GM23248 (cell line): ENCODE measurements at regions not wholly inside any gene's neighbourhood (a gene's known extent, or its start where the extent isn't known, plus 50 kb on each side); places are given as distances from the start of the nearest gene placed in this dataset.

Source experiments
- DNase-seq: peaks from one replicate; pipeline ENCODE4 v3.0.0-alpha.2; 2015
- H2AFZ ChIP-seq: fragments of 200-600 bp; sonication (generic); 2 replicates; pipeline ENCODE4 v1.6.1; 2016; ENCODE audit warnings: antibody characterized with exemption
- H3F3A ChIP-seq: fragments of 200-600 bp; sonication (generic); 2 replicates; pipeline ENCODE4 v1.6.1; 2016; ENCODE audit warnings: mild to moderate bottlenecking, antibody characterized with exemption, mixed run types; ENCODE audit not compliant: insufficient read depth
- H3K27ac ChIP-seq: fragments of 200-600 bp; sonication (generic); 2 replicates; pipeline ENCODE4 v1.5.1; 2016; ENCODE audit warnings: mild to moderate bottlenecking
- H3K27me3 ChIP-seq: fragments of 200-600 bp; sonication (generic); replicated peaks from 2 replicates; pipeline ENCODE4 v1.6.1; 2016; ENCODE audit warnings: mild to moderate bottlenecking; ENCODE audit not compliant: insufficient read depth
- H3K36me3 ChIP-seq: fragments of 200-600 bp; sonication (generic); 2 replicates; pipeline ENCODE4 v1.6.1; 2016; ENCODE audit warnings: low read depth, mild to moderate bottlenecking
- H3K4me1 ChIP-seq: fragments of 200-600 bp; sonication (generic); 2 replicates; pipeline ENCODE4 v1.6.1; 2016; ENCODE audit warnings: mild to moderate bottlenecking; ENCODE audit not compliant: insufficient read depth
- H3K4me2 ChIP-seq: fragments of 200-600 bp; sonication (generic); one replicate; pipeline ENCODE4 v1.6.1; 2016; ENCODE audit warnings: mild to moderate bottlenecking; ENCODE audit not compliant: unreplicated experiment
- H3K4me3 ChIP-seq: fragments of 200-600 bp; sonication (generic); 2 replicates; pipeline ENCODE4 v1.5.1; 2016; ENCODE audit warnings: mild to moderate bottlenecking
- H3K79me2 ChIP-seq: fragments of 200-600 bp; sonication (generic); 2 replicates; pipeline ENCODE4 v1.6.1; 2016; ENCODE audit warnings: mild to moderate bottlenecking; ENCODE audit not compliant: insufficient read depth
- H3K9ac ChIP-seq: fragments of 200-600 bp; sonication (generic); 2 replicates; pipeline ENCODE4 v1.6.1; 2016; ENCODE audit warnings: mild to moderate bottlenecking
- H3K9me2 ChIP-seq: fragments of 200-600 bp; sonication (generic); 2 replicates; pipeline ENCODE4 v1.6.1; 2016; ENCODE audit warnings: mixed run types, mild to moderate bottlenecking, moderate library complexity; ENCODE audit not compliant: insufficient read depth
- H3K9me3 ChIP-seq: fragments of 200-600 bp; sonication (generic); one replicate; pipeline ENCODE4 v1.6.1; 2017; ENCODE audit warnings: low read depth
- H4K20me1 ChIP-seq: fragments of 200-600 bp; sonication (generic); 2 replicates; pipeline ENCODE4 v1.6.0; 2016; ENCODE audit not compliant: insufficient read depth
- EZH2 ChIP-seq: fragments of 200-600 bp; sonication (generic); IDR thresholded peaks from 2 replicates; pipeline ENCODE4 v1.6.1; 2018; ENCODE audit warnings: antibody characterized with exemption, mild to moderate bottlenecking; ENCODE audit not compliant: insufficient read depth, poor library complexity, severe bottlenecking
- EZH2phosphoT487 ChIP-seq: fragments of 200-600 bp; sonication (generic); IDR thresholded peaks from 2 replicates; pipeline ENCODE4 v1.6.1; 2018; ENCODE audit warnings: antibody characterized with exemption, moderate library complexity, mild to moderate bottlenecking, low read depth; ENCODE audit not compliant: insufficient read depth
- WGBS, 2 experiments: methylation state at CpG; one replicate each; pipeline ENCODE4 v1.1.6; 2015 to 2017; ENCODE audit warnings: low lambda C conversion rate in 2 of 2, low coverage in 1 of 2; ENCODE audit errors: missing lambda C conversion rate in 2 of 2; 5-methylcytosine and 5-hydroxymethylcytosine counted together
- in situ Hi-C: fragments of 300-500 bp; cut with MboI; formaldehyde crosslinking; loops from 2 replicates; pipeline ENCODE4 v1.15.0; 2020

GRCh38 chr16:79361132-79361751, 239.3 kb downstream of the MAF start:
- H3K4me2 ChIP-seq = no peak overlapping the region
- in situ Hi-C loops = no loop called here
- H3K27me3 ChIP-seq = no peaks in the 10 kb centered on the region
- H3F3A ChIP-seq = no peaks in the 10 kb centered on the region
- no peak overlapping the region for H2AFZ ChIP-seq
- H3K36me3 ChIP-seq = no peaks in the 10 kb centered on the region
- no peaks in the 10 kb centered on the region for H3K79me2 ChIP-seq
- H3K4me1 ChIP-seq = no peaks in the 10 kb centered on the region
- TF ChIP-seq EZH2 (no peak), EZH2phosphoT487 (no peak)
- no peaks in the 10 kb centered on the region for H3K9me2 ChIP-seq
- no peak for DNase-seq
- no peak overlapping the region for H3K4me3 ChIP-seq
- H3K9me3 ChIP-seq = no peaks in the 10 kb centered on the region
- no peaks in the 10 kb centered on the region for H4K20me1 ChIP-seq
- no peak overlapping the region for H3K9ac ChIP-seq
- no peak overlapping the region for H3K27ac ChIP-seq
- WGBS, 2 experiments = 73 to 78% methylated on average over 6 of the region's 6 CpGs

GRCh38 chr16:79360267-79360666, 240.3 kb downstream of the MAF start:
- H3F3A ChIP-seq = no peaks in the 10 kb centered on the region
- H3K4me3 ChIP-seq = no peak overlapping the region
- 52 to 53% methylated on average over 2 of the region's 2 CpGs for WGBS, 2 experiments
- H3K9me3 ChIP-seq = no peaks in the 10 kb centered on the region
- no peaks in the 10 kb centered on the region for H3K9me2 ChIP-seq
- no peaks in the 10 kb centered on the region for H3K36me3 ChIP-seq
- no peaks in the 10 kb centered on the region for H3K79me2 ChIP-seq
- H3K4me2 ChIP-seq = no peak overlapping the region
- H3K9ac ChIP-seq = no peak overlapping the region
- no peak for DNase-seq
- TF ChIP-seq EZH2 = no peak
- TF ChIP-seq EZH2phosphoT487 = no peak
- H4K20me1 ChIP-seq = no peaks in the 10 kb centered on the region
- H3K27ac ChIP-seq = no peak overlapping the region
- no peak overlapping the region for H2AFZ ChIP-seq
- H3K4me1 ChIP-seq = no peaks in the 10 kb centered on the region
- no peaks in the 10 kb centered on the region for H3K27me3 ChIP-seq
- in situ Hi-C loops = no loop called here

- no peak overlapping the region for H3K27ac ChIP-seq
- H3K4me3 ChIP-seq = no peak overlapping the region
- H3K4me1 ChIP-seq = no peaks in the 10 kb centered on the region
- no peaks in the 10 kb centered on the region for H3K27me3 ChIP-seq
- H3K79me2 ChIP-seq = no peaks in the 10 kb centered on the region
- no peak overlapping the region for H3K9ac ChIP-seq
- TF ChIP-seq EZH2phosphoT487 = no peak
- 32 to 34% methylated on average over 4 of the region's 4 CpGs for WGBS, 2 experiments
- H4K20me1 ChIP-seq = no peaks in the 10 kb centered on the region
- H2AFZ ChIP-seq = no peak overlapping the region
- no peaks in the 10 kb centered on the region for H3K9me2 ChIP-seq
- no peaks in the 10 kb centered on the region for H3K36me3 ChIP-seq
- no peaks in the 10 kb centered on the region for H3K9me3 ChIP-seq
- no peak overlapping the region for H3K4me2 ChIP-seq
- H3F3A ChIP-seq = no peaks in the 10 kb centered on the region
- no peak for DNase-seq
- in situ Hi-C loops = no loop called here
Measured at GRCh38 chr16:79359082-79359481, 241.5 kb downstream of the MAF start.

GRCh38 chr16:79358188-79358587, 242.3 kb downstream of the MAF start:
- Histone ChIP-seq H3K36me3 (no peaks in the 10 kb centered on the region), H3K79me2 (no peaks in the 10 kb centered on the region), H3K27me3 (no peaks in the 10 kb centered on the region), H3K4me2 (no peak overlapping the region), H3K4me1 (no peaks in the 10 kb centered on the region), H3K9ac (no peak overlapping the region), H4K20me1 (no peaks in the 10 kb centered on the region), H3F3A (no peaks in the 10 kb centered on the region), H3K9me2 (no peaks in the 10 kb centered on the region), H3K27ac (no peak overlapping the region), H3K9me3 (no peaks in the 10 kb centered on the region), H2AFZ (no peak overlapping the region), H3K4me3 (no peak overlapping the region)
- TF ChIP-seq EZH2 = no peak
- no peak for TF ChIP-seq EZH2phosphoT487
- in situ Hi-C loops = no loop called here
- 61 to 62% methylated on average over 9 of the region's 9 CpGs for WGBS, 2 experiments
- no peak for DNase-seq
